ENCODE measurements at regions not wholly inside any gene's neighbourhood (a gene's known extent, or its start where the extent isn't known, plus 50 kb on each side); places are given as distances from the start of the nearest gene placed in this dataset.

GRCh38 chr13:106922384-106922783 lies 354.4 kb upstream of the ARGLU1 start:
- TF ChIP-seq POLR2A (IDR thresholded peaks at IDR 0.05) (no peak), CTCF (IDR thresholded peaks at IDR 0.05) (no peak)
